H9 (cell line): ENCODE measurements at regions not wholly inside any gene's neighbourhood (a gene's known extent, or its start where the extent isn't known, plus 50 kb on each side); places are given as distances from the start of the nearest gene placed in this dataset.

Experiments
- DNase-seq: peaks from one replicate; pipeline ENCODE4 v3.0.0-alpha.2; 2017
- H2AFZ ChIP-seq: one replicate; pipeline ENCODE4 v1.6.1; 2013; ENCODE audit warnings: mild to moderate bottlenecking, low read length, control low read depth, moderate library complexity
- H2AK5ac ChIP-seq: 2 replicates; pipeline ENCODE4 v1.6.1; 2013; ENCODE audit warnings: low read length, control low read depth, mixed read lengths; ENCODE audit not compliant: insufficient read length
- H2BK120ac ChIP-seq: one replicate; pipeline ENCODE4 v1.6.1; 2013; ENCODE audit warnings: low read depth, mild to moderate bottlenecking, low read length, control low read depth, inconsistent platforms; ENCODE audit not compliant: poor library complexity, severe bottlenecking
- H2BK12ac ChIP-seq: 2 replicates; pipeline ENCODE4 v1.6.1; 2013; ENCODE audit warnings: low read length, control low read depth, mixed read lengths, low read depth; ENCODE audit not compliant: insufficient read length
- H2BK15ac ChIP-seq: 2 replicates; pipeline ENCODE4 v1.6.1; 2013; ENCODE audit warnings: low read depth, low read length, control low read depth
- H2BK20ac ChIP-seq: one replicate; pipeline ENCODE4 v1.6.1; 2013; ENCODE audit warnings: low read depth, mild to moderate bottlenecking, low read length, control low read depth, inconsistent platforms; ENCODE audit not compliant: poor library complexity, severe bottlenecking
- H2BK5ac ChIP-seq: 2 replicates; pipeline ENCODE4 v1.6.1; 2013; ENCODE audit warnings: low read length, control low read depth, mixed read lengths; ENCODE audit not compliant: insufficient read length
- H3K14ac ChIP-seq: 2 replicates; pipeline ENCODE4 v1.6.1; 2013; ENCODE audit warnings: low read length, control low read depth; ENCODE audit not compliant: insufficient read depth
- H3K18ac ChIP-seq: 2 replicates; pipeline ENCODE4 v1.6.1; 2013; ENCODE audit warnings: low read depth, mild to moderate bottlenecking, mixed read lengths, low read length, control low read depth; ENCODE audit not compliant: insufficient read length
- H3K23ac ChIP-seq: 2 replicates; pipeline ENCODE4 v1.6.1; 2013; ENCODE audit warnings: low read length, control low read depth, mixed read lengths, low read depth; ENCODE audit not compliant: insufficient read length
- H3K23me2 ChIP-seq: 2 replicates; pipeline ENCODE4 v1.6.1; 2013; ENCODE audit warnings: low read depth, mild to moderate bottlenecking, mixed read lengths, low read length, control low read depth; ENCODE audit not compliant: insufficient read length, poor library complexity, severe bottlenecking
- H3K27ac ChIP-seq: 2 replicates; pipeline ENCODE4 v1.5.1; 2013; ENCODE audit warnings: low read length, control low read depth, mixed read lengths, low read depth; ENCODE audit not compliant: insufficient read length
- H3K27me3 ChIP-seq: 2 replicates; pipeline ENCODE4 v1.6.1; 2013; ENCODE audit warnings: low read length, control low read depth, inconsistent platforms; ENCODE audit not compliant: insufficient read depth
- H3K4ac ChIP-seq: 2 replicates; pipeline ENCODE4 v1.6.1; 2013; ENCODE audit warnings: low read depth, mild to moderate bottlenecking, control low read depth, inconsistent platforms, low read length, moderate library complexity
- H3K4me1 ChIP-seq: 2 replicates; pipeline ENCODE4 v1.6.1; 2013; ENCODE audit warnings: low read length, control low read depth, inconsistent platforms; ENCODE audit not compliant: insufficient read depth
- H3K4me2 ChIP-seq: 2 replicates; pipeline ENCODE4 v1.6.1; 2013; ENCODE audit warnings: low read length, control low read depth, mixed read lengths; ENCODE audit not compliant: insufficient read length, insufficient read depth
- H3K56ac ChIP-seq: 2 replicates; pipeline ENCODE4 v1.6.1; 2013; ENCODE audit warnings: low read depth, mild to moderate bottlenecking, mixed read lengths, low read length, control low read depth; ENCODE audit not compliant: insufficient read length
- H3K79me1 ChIP-seq: 2 replicates; pipeline ENCODE4 v1.6.1; 2013; ENCODE audit warnings: low read depth, mild to moderate bottlenecking, moderate library complexity, low read length, control low read depth, inconsistent platforms; ENCODE audit not compliant: insufficient read depth, poor library complexity, severe bottlenecking
- H3K79me2 ChIP-seq: 2 replicates; pipeline ENCODE4 v1.6.1; 2013; ENCODE audit warnings: low read length, control low read depth, inconsistent platforms; ENCODE audit not compliant: insufficient read depth
- H3K9ac ChIP-seq: 2 replicates; pipeline ENCODE4 v1.6.1; 2013; ENCODE audit warnings: low read length, control low read depth, mixed read lengths; ENCODE audit not compliant: insufficient read length; ENCODE audit errors: extremely low read depth
- H3K9me3 ChIP-seq: one replicate; pipeline ENCODE4 v1.6.1; 2013; ENCODE audit warnings: low read depth, low read length, inconsistent platforms; ENCODE audit not compliant: control insufficient read depth
- H3T11ph ChIP-seq: one replicate; pipeline ENCODE4 v1.6.1; 2013; ENCODE audit warnings: mild to moderate bottlenecking, low read length, control low read depth, inconsistent platforms
- H4K20me1 ChIP-seq: one replicate; pipeline ENCODE4 v1.6.1; 2013; ENCODE audit not compliant: control insufficient read depth, insufficient read length, insufficient read depth
- H4K5ac ChIP-seq: 2 replicates; pipeline ENCODE4 v1.6.1; 2013; ENCODE audit warnings: low read depth, mild to moderate bottlenecking, mixed read lengths, low read length, control low read depth; ENCODE audit not compliant: insufficient read length
- H4K8ac ChIP-seq: replicated peaks from 2 replicates; pipeline ENCODE4 v1.6.1; 2013; ENCODE audit warnings: low read length, control low read depth, mixed read lengths, low read depth; ENCODE audit not compliant: insufficient read length
- H4K91ac ChIP-seq: 2 replicates; pipeline ENCODE4 v1.6.1; 2013; ENCODE audit warnings: low read depth, mild to moderate bottlenecking, moderate library complexity, mixed read lengths, low read length, control low read depth; ENCODE audit not compliant: insufficient read length
- H3K27ac Mint-ChIP-seq, 3 experiments: 2 replicates in 2 of 3; 3 replicates in 1 of 3; pipeline ENCODE4 v1.8.0; 2020 to 2021; ENCODE audit warnings: mixed read lengths in 3 of 3, mild to moderate bottlenecking in 1 of 3, moderate library complexity in 1 of 3
- H3K27me3 Mint-ChIP-seq: 2 replicates; pipeline ENCODE4 v1.8.0; 2021; ENCODE audit warnings: low read depth, mild to moderate bottlenecking, moderate library complexity, mixed read lengths
- H3K36me3 Mint-ChIP-seq, 3 experiments: 2 replicates in 2 of 3; 3 replicates in 1 of 3; pipeline ENCODE4 v1.8.0; 2020 to 2021; ENCODE audit warnings: low read depth in 3 of 3, mixed read lengths in 3 of 3; ENCODE audit not compliant: insufficient read depth in 1 of 3
- H3K4me1 Mint-ChIP-seq, 2 experiments: 2 replicates each; pipeline ENCODE4 v1.8.0; 2020; ENCODE audit warnings: mixed read lengths in 2 of 2
- H3K4me3 Mint-ChIP-seq, 2 experiments: 2 replicates in 1 of 2; 3 replicates in 1 of 2; pipeline ENCODE4 v1.8.0; 2020 to 2021; ENCODE audit warnings: mild to moderate bottlenecking in 2 of 2, mixed read lengths in 2 of 2, moderate library complexity in 1 of 2
- H3K9me3 Mint-ChIP-seq, 2 experiments: 2 replicates in 1 of 2; 3 replicates in 1 of 2; pipeline ENCODE4 v1.8.0; 2020; ENCODE audit warnings: mild to moderate bottlenecking in 2 of 2, mixed read lengths in 2 of 2, moderate library complexity in 1 of 2
- CTCF ChIP-seq: fragments of 200-600 bp; sonication (generic); conservative IDR thresholded peaks from 3 replicates; pipeline ENCODE4 v1.8.0; 2021; ENCODE audit warnings: antibody characterized with exemption, mild to moderate bottlenecking
- WGBS: extraction: QIAGEN DNeasy Blood & Tissue Kit; methylation state at CpG from one replicate; pipeline ENCODE4 v1.1.7; 2013; ENCODE audit warnings: missing lambda C conversion rate, low lambda C conversion rate, mixed read lengths; ENCODE audit not compliant: insufficient read length; ENCODE audit errors: extremely low coverage; 5-methylcytosine and 5-hydroxymethylcytosine counted together

DNA sequence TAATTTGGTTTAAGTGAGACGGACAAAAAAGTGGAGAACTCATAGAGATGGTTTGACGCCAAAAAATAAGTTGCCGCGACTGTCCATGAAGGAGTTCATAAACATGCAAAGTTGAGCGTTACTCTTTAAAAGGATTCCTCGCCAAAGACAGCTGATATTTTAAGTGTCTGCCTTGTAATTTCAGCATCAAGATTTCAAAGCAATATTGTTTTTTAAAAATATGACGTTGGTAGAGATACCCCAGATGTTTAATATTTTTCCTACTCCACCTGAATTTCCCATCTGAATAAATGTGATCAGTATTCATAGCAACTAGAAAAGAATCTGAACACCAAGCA, 155.0 kb downstream of the TUSC7 start:
- Histone ChIP-seq H3K4ac (no peak overlapping the region), H3K23ac (no peak overlapping the region), H2BK12ac (no peak overlapping the region), H2BK5ac (no peak overlapping the region), H4K91ac (no peak overlapping the region), H3K18ac (no peak overlapping the region), H3K79me1 (no peaks in the 10 kb centered on the region), H3K23me2 (peaks cover 3% of the 10 kb centered on the region), H2AFZ (no peak overlapping the region), H3T11ph (no peak overlapping the region), H2BK20ac (no peak overlapping the region), H3K79me2 (no peaks in the 10 kb centered on the region), H3K27me3 (no peaks in the 10 kb centered on the region), H2BK15ac (no peak overlapping the region), H4K5ac (no peak overlapping the region), H3K4me1 (peaks cover 3% of the 10 kb centered on the region; the same call in 1 of the 2 replicates), H3K9ac (no peak overlapping the region), H4K20me1 (no peaks in the 10 kb centered on the region), H3K4me2 (peak overlapping the region; percentile 98), H2BK120ac (no peak overlapping the region), H3K14ac (no peak overlapping the region), H3K9me3 (no peaks in the 10 kb centered on the region), H3K56ac (no peak overlapping the region), H2AK5ac (no peak overlapping the region), H3K27ac (no peak overlapping the region), H4K8ac (no peak overlapping the region)
- no peak for DNase-seq
- H3K27ac Mint-ChIP-seq = no peak overlapping the region
- no CpG with 5 or more reads among the region's 7 CpGs for WGBS
- no peaks in the 10 kb centered on the region for H3K9me3 Mint-ChIP-seq
- TF ChIP-seq CTCF = no peak; the same call in 2 of the 3 replicates
- peaks cover 3 to 7% of the 10 kb centered on the region in 2 experiments for H3K4me1 Mint-ChIP-seq
- no peaks in the 10 kb centered on the region; a peak in 1 of 7 replicates for H3K36me3 Mint-ChIP-seq
- H3K4me3 Mint-ChIP-seq = no peak overlapping the region
- no peaks in the 10 kb centered on the region for H3K27me3 Mint-ChIP-seq
